Type B pancreatic cell (in vitro differentiated cells): ENCODE measurements at regions not wholly inside any gene's neighbourhood (a gene's known extent, or its start where the extent isn't known, plus 50 kb on each side); places are given as distances from the start of the nearest gene placed in this dataset.
"Not testable (repeated sequence)": the region's sequence is repeated elsewhere in the genome, so short reads cannot be mapped to it uniquely, and the experiment has no call there.

ENCODE experiments used
- DNase-seq: peaks from one replicate; pipeline ENCODE4 v3.0.0; 2021; ENCODE audit warnings: mixed read lengths; ENCODE audit not compliant: unreplicated experiment; ENCODE audit errors: extremely low spot score
- H3K27ac Mint-ChIP-seq: 2 replicates; pipeline ENCODE4 v1.8.0; 2021; ENCODE audit warnings: mild to moderate bottlenecking, mixed read lengths
- H3K27me3 Mint-ChIP-seq: 2 replicates; pipeline ENCODE4 v1.8.0; 2021; ENCODE audit warnings: mixed read lengths
- H3K36me3 Mint-ChIP-seq: 2 replicates; pipeline ENCODE4 v1.8.0; 2021; ENCODE audit warnings: mixed read lengths
- H3K4me1 Mint-ChIP-seq: one replicate; pipeline ENCODE4 v1.8.0; 2021; ENCODE audit warnings: mixed read lengths; ENCODE audit not compliant: unreplicated experiment
- H3K4me3 Mint-ChIP-seq: 2 replicates; pipeline ENCODE4 v1.8.0; 2021; ENCODE audit warnings: mild to moderate bottlenecking, mixed read lengths
- H3K9me3 Mint-ChIP-seq: 2 replicates; pipeline ENCODE4 v1.8.0; 2021; ENCODE audit warnings: mixed read lengths
- CTCF ChIP-seq: fragments of 200-600 bp; sonication (generic); conservative IDR thresholded peaks from 2 replicates; pipeline ENCODE4 v1.5.0; 2021; ENCODE audit warnings: antibody characterized with exemption, mild to moderate bottlenecking

- Mint-ChIP-seq H3K27me3 (no peaks in the 10 kb centered on the region), H3K4me1 (no peaks in the 10 kb centered on the region), H3K4me3 (no peak overlapping the region), H3K36me3 (no peaks in the 10 kb centered on the region), H3K27ac (no peak overlapping the region), H3K9me3 (no peaks in the 10 kb centered on the region)
- DNase-seq: no peak
- TF ChIP-seq CTCF: no peak
Measured at GRCh38 chr5:138685193-138685745, 68.0 kb upstream of the CTNNA1 start.

GRCh38 chr5:138682462-138682861, 70.8 kb upstream of the CTNNA1 start:
- not testable (repeated sequence) for H3K36me3 Mint-ChIP-seq, H3K9me3 Mint-ChIP-seq, H3K27ac Mint-ChIP-seq, DNase-seq, H3K4me3 Mint-ChIP-seq, H3K4me1 Mint-ChIP-seq, H3K27me3 Mint-ChIP-seq

- H3K27me3 Mint-ChIP-seq, H3K4me3 Mint-ChIP-seq, DNase-seq, H3K27ac Mint-ChIP-seq, H3K36me3 Mint-ChIP-seq, H3K4me1 Mint-ChIP-seq, H3K9me3 Mint-ChIP-seq: not testable (repeated sequence)
Measured at GRCh38 chr5:138678826-138679225, 74.4 kb upstream of the CTNNA1 start.

GRCh38 chr5:138677782-138678181, 75.4 kb upstream of the CTNNA1 start:
- Mint-ChIP-seq H3K9me3 (no peaks in the 10 kb centered on the region), H3K4me1 (peaks cover 8% of the 10 kb centered on the region), H3K27me3 (no peaks in the 10 kb centered on the region), H3K36me3 (no peaks in the 10 kb centered on the region), H3K4me3 (no peak overlapping the region), H3K27ac (no peak overlapping the region)
- no peak for DNase-seq
- TF ChIP-seq CTCF: no peak

- Mint-ChIP-seq H3K4me3 (no peak overlapping the region), H3K36me3 (no peaks in the 10 kb centered on the region), H3K9me3 (no peaks in the 10 kb centered on the region), H3K4me1 (peaks cover 8% of the 10 kb centered on the region), H3K27ac (no peak overlapping the region), H3K27me3 (no peaks in the 10 kb centered on the region)
- no peak for DNase-seq
- TF ChIP-seq CTCF: no peak
Measured at GRCh38 chr5:138676556-138677193, 76.5 kb upstream of the CTNNA1 start.

GRCh38 chr5:138676002-138676401, 77.2 kb upstream of the CTNNA1 start:
- Mint-ChIP-seq H3K4me3 (no peak overlapping the region), H3K27ac (no peak overlapping the region), H3K9me3 (no peaks in the 10 kb centered on the region), H3K36me3 (no peaks in the 10 kb centered on the region), H3K27me3 (no peaks in the 10 kb centered on the region), H3K4me1 (peaks cover 8% of the 10 kb centered on the region)
- DNase-seq: no peak
- no peak for TF ChIP-seq CTCF
